Frontal cortex (tissue), 3 donors: ENCODE measurements at regions not wholly inside any gene's neighbourhood (a gene's known extent, or its start where the extent isn't known, plus 50 kb on each side); places are given as distances from the start of the nearest gene placed in this dataset.
A peak's percentile ranks its signal among the peaks of the same experiment; 100 is the strongest.

Experiments used
- DNase-seq, 2 donors: peaks; one replicate each; pipeline ENCODE4 v3.0.0; 2012; ENCODE audit warnings: low spot score in 2 of 2
- FAIRE-seq: peaks from 2 replicates; lab custom pipeline; 2012; peaks lifted over from hg19 to GRCh38; lab: Jason Lieb, UNC
- donor health status: control.
- donor health status: control.
- donor health status: control.

DNA sequence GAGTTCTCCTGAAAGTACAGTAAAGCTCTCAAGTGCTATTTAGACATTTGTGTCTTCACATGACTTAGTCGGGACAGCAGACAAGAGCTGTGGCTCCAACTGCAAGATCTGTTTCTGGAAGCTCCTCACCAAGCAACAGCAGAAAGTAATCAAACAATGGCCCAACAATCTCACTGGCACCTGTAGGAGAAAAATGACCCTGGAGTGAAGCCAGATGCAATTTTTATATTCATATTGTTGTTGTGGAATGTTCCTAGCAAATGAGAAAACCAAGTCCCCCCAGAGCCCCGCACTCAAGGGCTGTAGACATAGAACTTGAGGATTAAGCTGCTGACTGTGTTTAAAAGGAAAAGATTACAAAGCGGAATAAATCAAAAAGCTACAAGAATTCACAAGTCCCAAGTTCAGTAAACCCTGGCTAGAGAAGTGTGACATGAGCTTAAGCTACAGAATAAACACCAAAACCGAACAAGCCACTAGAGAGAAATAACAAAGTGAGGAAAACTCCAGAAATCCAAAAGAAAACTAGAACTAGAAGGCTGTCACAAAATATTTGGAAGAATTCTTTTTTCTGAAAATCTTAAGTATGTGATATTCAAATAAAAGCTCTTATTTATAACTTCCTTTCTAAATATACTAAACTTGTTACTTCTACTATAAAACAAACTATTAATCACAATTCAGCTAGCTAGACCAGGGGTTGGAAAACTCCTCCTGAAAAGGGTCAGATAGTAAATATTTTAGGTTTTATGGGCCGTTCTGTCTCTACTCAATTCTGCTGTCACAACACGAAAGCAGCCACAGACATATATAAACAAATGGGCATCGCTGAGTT lies 454.5 kb downstream of the SUCLA2 start:
- no peak for FAIRE-seq
- no peak for DNase-seq

DNA sequence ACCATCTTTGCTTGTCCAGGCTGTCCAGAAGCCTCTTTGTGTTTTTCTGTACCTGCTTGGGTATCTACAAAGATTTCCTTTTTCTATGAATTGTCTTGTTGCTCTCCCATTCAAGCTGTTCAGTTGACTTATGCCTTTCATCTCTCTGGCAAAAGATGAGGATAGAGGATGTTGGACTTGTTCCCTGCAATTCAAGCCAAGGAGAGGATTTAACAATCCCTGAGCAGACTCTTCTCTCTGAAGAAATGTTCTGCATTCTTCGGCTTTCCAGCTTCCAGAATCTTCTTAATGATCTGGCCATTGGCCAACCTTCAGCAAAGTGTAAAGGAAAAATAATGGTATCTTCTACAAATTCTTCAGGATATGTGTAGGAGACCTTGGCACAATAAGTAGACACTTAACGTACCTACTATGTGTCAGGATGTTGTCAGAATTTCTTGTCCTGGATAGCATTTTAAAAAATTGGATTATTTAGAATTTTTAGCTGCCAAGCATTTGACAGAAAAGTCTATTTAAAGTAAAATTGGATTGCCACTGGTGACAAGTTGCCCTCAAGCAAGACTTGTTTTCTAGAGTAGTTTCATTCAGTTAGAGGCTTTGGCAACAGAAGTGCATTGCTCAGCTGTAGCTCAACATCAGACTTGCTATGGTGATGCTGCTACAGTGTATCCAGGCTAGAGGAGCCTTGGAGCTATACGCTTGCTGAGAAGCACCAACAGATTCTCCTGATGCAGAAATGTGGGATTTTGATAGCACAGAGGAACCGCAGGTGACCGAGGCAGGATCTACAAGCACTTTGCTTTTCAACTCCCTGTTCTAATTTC lies 455.7 kb downstream of the SUCLA2 start:
- DNase-seq (no peak), FAIRE-seq (no peak)

GRCh38 chr13:47539317-47539716 lies 461.8 kb downstream of the SUCLA2 start:
- no peak for FAIRE-seq
- DNase-seq = no peak

- no peak for FAIRE-seq
Observed at GRCh38 chr13:47523771-47524170, 477.3 kb downstream of the SUCLA2 start.

GRCh38 chr13:47521890-47522487 lies 479.1 kb downstream of the SUCLA2 start:
- DNase-seq (no peak), FAIRE-seq (no peak)

More at GRCh38 chr13:47523771-47524170, 477.3 kb downstream of the SUCLA2 start:
- DNase-seq = no peak

DNA sequence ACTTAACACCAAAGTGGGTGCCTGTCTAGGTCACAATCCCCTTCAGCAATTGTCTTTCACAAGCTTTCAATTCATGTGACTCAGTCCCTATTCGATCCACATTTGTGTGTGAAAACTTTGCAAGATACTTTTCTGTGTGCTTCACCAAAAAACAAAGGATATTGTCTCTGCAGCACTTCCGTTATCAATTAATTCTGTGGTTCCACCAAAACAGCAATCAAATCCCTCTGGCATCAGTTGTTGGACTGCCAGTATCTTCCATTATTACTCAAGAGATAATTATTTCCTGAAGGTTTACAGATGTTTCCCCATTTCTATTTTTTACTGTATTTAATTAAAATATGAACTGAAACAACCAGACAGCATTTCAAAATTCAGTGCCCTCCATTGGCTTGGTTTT lies 481.4 kb downstream of the SUCLA2 start:
- no peak for FAIRE-seq
- no peak for DNase-seq

DNA sequence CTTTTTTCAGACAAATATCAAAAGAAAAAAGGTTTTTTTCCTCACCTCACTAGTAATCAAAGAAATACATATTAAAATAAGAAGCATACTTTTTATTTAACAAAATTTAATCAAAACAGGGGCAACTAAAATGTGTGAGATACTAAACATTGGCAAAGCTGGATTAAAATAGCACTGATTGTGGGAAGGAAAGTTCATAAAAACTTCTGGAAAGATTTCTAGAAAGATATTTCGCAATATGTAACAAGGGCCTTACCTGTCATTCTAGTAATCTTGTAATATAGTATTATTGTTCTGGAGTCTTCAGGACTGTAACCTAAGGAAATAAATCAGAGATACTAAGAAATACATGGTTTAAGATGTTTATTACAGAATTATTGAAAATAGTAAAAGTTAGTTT lies 482.5 kb downstream of the SUCLA2 start:
- no peak for FAIRE-seq
- DNase-seq = no peak

- FAIRE-seq (no peak), DNase-seq (no peak)
Observed at GRCh38 chr13:47511647-47512046, 489.4 kb downstream of the SUCLA2 start.

GRCh38 chr13:47508527-47509228 lies 492.4 kb downstream of the SUCLA2 start:
- FAIRE-seq (no peak), DNase-seq (no peak)

- DNase-seq (no peak), FAIRE-seq (no peak)
Observed at GRCh38 chr13:47503475-47503874, 497.6 kb downstream of the SUCLA2 start.

DNA sequence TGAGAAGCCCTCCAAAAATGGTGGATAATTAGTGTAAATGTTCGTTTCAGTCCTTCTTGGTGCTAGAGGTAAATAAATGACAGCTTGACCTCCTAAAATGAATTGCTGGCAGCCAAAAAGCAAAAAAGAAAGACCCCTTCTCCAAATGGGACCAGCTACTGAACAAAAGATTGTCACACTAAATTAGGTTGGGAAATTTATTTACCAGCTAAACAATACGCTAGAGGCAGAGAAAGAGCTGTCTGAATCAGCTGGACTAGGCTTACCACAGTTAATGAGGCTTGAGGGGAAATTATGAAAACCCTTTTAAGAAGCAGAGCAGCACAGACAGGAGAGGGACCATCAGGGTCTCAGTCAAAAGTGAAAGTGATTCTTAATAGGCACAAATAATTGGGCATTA lies 498.9 kb downstream of the SUCLA2 start:
- no peak for DNase-seq
- FAIRE-seq = no peak

DNA sequence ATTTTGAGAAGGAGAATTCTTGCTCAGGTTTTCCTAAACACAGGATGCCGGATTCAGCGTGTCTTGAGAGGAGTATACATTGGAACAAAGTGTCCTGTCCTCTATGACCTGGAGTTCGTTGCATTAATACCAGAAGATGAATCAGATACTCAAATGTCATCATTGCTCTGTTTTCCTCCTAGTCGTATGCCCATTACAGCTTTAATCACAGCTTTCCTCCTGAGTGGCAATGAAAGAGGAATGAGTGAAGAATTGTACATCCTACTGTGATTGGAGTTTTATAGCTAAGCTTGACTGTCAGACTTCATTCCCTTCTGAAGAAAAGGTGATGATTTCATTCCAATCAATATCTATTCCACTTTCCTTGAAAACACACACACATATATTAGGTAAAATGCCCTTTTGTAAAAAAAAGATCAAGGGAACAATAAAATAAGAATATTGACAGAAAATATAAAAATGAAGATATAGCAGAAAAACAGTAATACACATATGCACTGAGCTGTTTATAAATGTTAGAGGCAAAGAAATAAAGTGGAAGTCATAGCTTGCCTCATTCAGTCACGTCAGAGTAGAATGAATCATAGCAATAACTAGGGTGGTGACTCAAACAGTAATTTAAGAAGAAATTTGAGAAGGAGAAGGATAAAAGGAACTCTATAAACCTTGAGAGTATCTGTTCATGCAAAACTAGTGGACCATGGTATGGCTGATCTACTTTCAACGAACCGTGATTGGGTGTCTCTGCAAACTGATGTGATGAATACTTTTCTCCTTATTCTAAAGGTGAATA lies 501.5 kb downstream of the SUCLA2 start:
- FAIRE-seq = no peak
- DNase-seq = peak in 1 of 2 donors; percentile 5

GRCh38 chr13:47484548-47484947 lies 516.5 kb downstream of the SUCLA2 start:
- DNase-seq = no peak
- FAIRE-seq = no peak

DNA sequence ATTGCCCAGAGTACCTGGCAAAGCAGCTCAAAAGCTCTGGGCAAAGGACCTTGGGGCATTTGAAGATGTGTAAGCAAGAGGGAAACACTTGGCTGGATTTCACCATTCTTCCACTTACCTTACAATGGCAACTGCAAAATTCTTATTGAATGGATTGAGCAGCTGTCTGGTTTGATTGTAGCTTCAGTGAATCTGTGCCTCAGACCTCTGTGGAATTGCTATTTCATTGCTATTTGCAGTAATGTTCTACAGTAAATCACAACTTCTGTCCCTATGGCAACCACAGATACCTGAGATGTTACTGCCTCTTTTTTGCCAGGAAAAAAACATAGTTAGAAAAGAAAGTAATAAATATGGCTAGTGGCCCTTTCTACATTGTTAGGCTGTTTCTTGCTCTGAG lies 519.5 kb downstream of the SUCLA2 start:
- DNase-seq (no peak), FAIRE-seq (no peak)

GRCh38 chr13:47480951-47481350 lies 520.1 kb downstream of the SUCLA2 start:
- no peak for FAIRE-seq

DNA sequence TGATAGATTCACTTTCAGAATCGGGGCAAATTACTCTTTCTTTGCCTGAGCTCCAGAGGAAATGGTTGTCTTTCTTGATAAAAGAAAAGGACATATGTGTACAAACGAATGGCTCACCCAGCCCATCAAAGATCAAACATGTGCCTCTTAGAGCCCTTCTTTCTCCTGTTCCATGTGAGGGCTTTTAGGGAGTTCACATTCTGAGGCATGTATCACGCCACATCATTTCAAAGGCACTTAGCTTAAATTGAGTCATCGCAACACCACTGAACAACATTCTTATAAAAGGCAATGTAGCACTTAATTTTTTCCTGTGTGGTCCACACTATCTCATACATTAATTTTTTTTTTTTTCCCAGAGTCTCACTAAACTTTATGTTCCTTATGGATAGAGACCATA lies 521.0 kb downstream of the SUCLA2 start:
- DNase-seq (no peak), FAIRE-seq (no peak)

More at GRCh38 chr13:47480951-47481350, 520.1 kb downstream of the SUCLA2 start:
- DNase-seq = no peak

DNA sequence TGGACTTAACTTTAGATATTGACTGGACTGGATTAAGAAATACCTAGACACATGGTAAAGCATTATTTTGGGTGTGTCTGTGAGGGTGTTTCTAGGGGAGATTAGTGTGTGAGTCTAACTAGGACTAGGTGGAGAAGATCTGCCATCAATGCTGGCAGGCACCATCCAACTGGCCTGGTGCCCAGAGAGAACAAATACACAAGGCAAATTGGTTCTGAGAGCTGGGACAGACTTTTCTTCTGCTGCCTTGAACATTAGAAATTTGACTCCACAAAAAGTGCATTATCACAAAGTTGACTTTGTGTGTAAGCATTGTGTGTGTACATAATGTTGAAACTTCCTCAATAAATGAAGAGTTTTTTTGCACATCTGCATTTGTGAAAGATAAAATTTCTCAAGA lies 522.1 kb downstream of the SUCLA2 start:
- no peak for DNase-seq
- FAIRE-seq = no peak

GRCh38 chr13:47475441-47475948 lies 525.6 kb downstream of the SUCLA2 start:
- DNase-seq (no peak), FAIRE-seq (no peak)

DNA sequence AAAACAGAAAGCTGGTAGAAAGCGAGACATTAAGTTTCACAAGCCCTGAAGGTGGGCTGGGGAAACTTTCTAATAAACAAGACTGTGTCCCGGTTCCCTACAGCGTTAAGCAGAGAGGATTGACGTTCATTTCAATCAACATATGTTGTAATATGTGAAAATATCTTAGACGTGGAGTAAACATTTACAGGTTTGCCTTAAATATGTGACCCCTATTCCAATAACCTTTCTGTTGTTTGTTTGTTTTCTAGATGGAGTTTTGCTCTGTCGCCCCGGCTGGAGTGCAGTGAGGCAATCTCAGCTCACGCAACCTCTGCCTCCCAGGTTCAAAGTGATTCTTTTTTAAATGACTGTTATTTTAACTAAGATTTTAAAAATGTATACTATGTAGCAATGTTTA lies 526.2 kb downstream of the SUCLA2 start:
- FAIRE-seq = no peak
- no peak for DNase-seq
